Hematopoietic multipotent progenitor cell treated with erythropoietin and hydrocortisone succinate and interleukin-3 and kit ligand, for 17 days (in vitro differentiated cells): ENCODE measurements at regions not wholly inside any gene's neighbourhood (a gene's known extent, or its start where the extent isn't known, plus 50 kb on each side); places are given as distances from the start of the nearest gene placed in this dataset.
"Not testable (repeated sequence)": the region's sequence is repeated elsewhere in the genome, so short reads cannot be mapped to it uniquely, and the experiment has no call there.

Experiments
- DNase-seq: peaks from one replicate; pipeline ENCODE4 v3.0.0-alpha.2; 2015; ENCODE audit warnings: low spot score

GRCh38 chr13:55572862-55573261, 1567.9 kb upstream of the PRR20A start:
- no peak for DNase-seq

- DNase-seq, result no peak
Measured at GRCh38 chr13:55573565-55573964, 1567.2 kb upstream of the PRR20A start.

- DNase-seq, result no peak
Measured at GRCh38 chr13:55576389-55576788, 1564.3 kb upstream of the PRR20A start.

- no peak for DNase-seq
Measured at GRCh38 chr13:55577082-55577846, 1563.5 kb upstream of the PRR20A start.

- DNase-seq, result no peak
Measured at GRCh38 chr13:55577847-55578210, 1562.9 kb upstream of the PRR20A start.

GRCh38 chr13:55582294-55582693, 1558.4 kb upstream of the PRR20A start:
- not testable (repeated sequence) for DNase-seq

GRCh38 chr13:55583953-55584593, 1556.6 kb upstream of the PRR20A start:
- no peak for DNase-seq

- DNase-seq, result no peak
Measured at GRCh38 chr13:55602784-55603183, 1537.9 kb upstream of the PRR20A start.

- no peak for DNase-seq
Measured at GRCh38 chr13:55606045-55606665, 1534.6 kb upstream of the PRR20A start.

- DNase-seq, result no peak
Measured at GRCh38 chr13:55613429-55614187, 1527.1 kb upstream of the PRR20A start.

GRCh38 chr13:55615081-55615480, 1525.6 kb upstream of the PRR20A start:
- DNase-seq, result no peak

GRCh38 chr13:55617241-55617640, 1523.5 kb upstream of the PRR20A start:
- DNase-seq, result no peak

- DNase-seq, result no peak
Measured at GRCh38 chr13:55627221-55627620, 1513.5 kb upstream of the PRR20A start.

GRCh38 chr13:55632402-55632801, 1508.3 kb upstream of the PRR20A start:
- DNase-seq, result no peak

- no peak for DNase-seq
Measured at GRCh38 chr13:55649485-55649884, 1491.2 kb upstream of the PRR20A start.

GRCh38 chr13:55652657-55653056, 1488.1 kb upstream of the PRR20A start:
- no peak for DNase-seq

GRCh38 chr13:55653497-55653896, 1487.2 kb upstream of the PRR20A start:
- no peak for DNase-seq

GRCh38 chr13:55654243-55654642, 1486.5 kb upstream of the PRR20A start:
- no peak for DNase-seq

- DNase-seq, result not testable (repeated sequence)
Measured at GRCh38 chr13:55660264-55660663, 1480.5 kb upstream of the PRR20A start.

GRCh38 chr13:55660851-55661250, 1479.9 kb upstream of the PRR20A start:
- DNase-seq, result no peak

- no peak for DNase-seq
Measured at GRCh38 chr13:55661505-55661904, 1479.2 kb upstream of the PRR20A start.

GRCh38 chr13:55664178-55664577, 1476.5 kb upstream of the PRR20A start:
- no peak for DNase-seq

GRCh38 chr13:55669051-55669450, 1471.7 kb upstream of the PRR20A start:
- DNase-seq, result no peak
